T-helper 2 cell (primary cell): ENCODE measurements at regions not wholly inside any gene's neighbourhood (a gene's known extent, or its start where the extent isn't known, plus 50 kb on each side); places are given as distances from the start of the nearest gene placed in this dataset.
"Not testable (repeated sequence)": the region's sequence is repeated elsewhere in the genome, so short reads cannot be mapped to it uniquely, and the experiment has no call there.

Source experiments
- DNase-seq, 5 experiments: peaks; one replicate each; pipeline versions ENCODE4 v3.0.0 to v3.0.0-alpha.2; 2012 to 2022

- DNase-seq = no peak
Observed at GRCh38 chr11:25159341-25159740, 662.5 kb downstream of the LUZP2 start.

DNA sequence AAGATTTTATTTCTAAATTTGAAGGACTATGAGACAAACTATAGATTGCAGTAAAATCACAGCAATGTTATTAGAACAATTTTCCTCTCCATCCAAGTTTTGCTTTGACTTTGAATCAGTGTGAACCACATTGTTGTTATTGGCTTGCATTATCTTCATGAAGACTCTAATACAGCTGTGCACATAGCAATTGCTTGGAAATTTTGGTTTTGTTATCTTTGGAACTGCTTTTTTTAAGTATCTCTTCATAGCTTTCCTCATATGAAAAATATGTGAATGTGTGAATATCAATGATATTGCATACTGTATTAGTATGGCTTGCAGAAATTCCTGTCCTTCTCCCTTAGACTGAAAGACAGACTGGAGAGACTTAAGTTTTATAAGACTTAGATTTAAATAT, 666.6 kb downstream of the LUZP2 start:
- no peak for DNase-seq

DNA sequence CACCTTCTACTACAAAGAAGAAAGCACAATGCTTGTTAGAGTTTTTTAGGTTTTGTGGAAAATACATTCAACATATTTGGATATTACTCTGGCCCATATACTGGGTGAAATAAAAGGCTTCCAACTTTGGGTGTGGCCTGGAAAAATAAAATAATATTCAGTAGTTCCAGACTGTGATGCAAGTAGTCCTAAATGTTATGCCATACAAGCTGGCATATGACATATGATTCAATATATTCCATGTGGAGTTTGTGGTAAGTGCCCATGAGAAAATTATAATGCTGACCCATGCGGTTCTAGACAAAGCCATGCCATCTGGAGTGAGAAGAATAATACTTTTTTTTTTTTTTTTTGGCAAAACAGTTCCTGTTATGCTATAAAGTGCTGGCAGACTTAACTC, 683.3 kb downstream of the LUZP2 start:
- DNase-seq = no peak

- no peak for DNase-seq
Observed at GRCh38 chr11:25183411-25183810, 686.6 kb downstream of the LUZP2 start.

GRCh38 chr11:25197515-25197914, 700.7 kb downstream of the LUZP2 start:
- no peak for DNase-seq

- no peak for DNase-seq
Observed at GRCh38 chr11:25198704-25199103, 701.9 kb downstream of the LUZP2 start.

DNA sequence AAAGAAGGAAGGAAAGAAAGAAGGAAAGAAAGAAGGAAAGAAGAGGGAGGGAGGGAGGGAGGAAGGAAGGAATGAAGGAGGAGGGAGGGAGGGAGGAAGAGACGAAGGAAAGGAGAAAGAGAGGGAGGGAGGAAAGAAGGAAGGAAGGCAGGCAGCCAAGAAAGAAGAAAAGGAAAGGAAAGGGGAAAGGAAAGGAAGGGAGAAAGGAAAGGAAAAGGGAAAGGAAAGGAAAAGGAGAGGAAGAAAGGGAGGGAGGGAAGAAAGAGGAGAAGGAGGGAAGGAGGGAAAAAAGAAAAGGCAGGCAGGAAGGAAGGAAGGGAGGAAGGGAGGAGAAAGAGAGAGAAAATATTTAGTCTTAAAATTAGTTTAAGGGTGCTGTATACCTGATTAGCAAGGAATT, 704.1 kb downstream of the LUZP2 start:
- DNase-seq = no peak

GRCh38 chr11:25206762-25207161, 709.9 kb downstream of the LUZP2 start:
- no peak for DNase-seq

DNA sequence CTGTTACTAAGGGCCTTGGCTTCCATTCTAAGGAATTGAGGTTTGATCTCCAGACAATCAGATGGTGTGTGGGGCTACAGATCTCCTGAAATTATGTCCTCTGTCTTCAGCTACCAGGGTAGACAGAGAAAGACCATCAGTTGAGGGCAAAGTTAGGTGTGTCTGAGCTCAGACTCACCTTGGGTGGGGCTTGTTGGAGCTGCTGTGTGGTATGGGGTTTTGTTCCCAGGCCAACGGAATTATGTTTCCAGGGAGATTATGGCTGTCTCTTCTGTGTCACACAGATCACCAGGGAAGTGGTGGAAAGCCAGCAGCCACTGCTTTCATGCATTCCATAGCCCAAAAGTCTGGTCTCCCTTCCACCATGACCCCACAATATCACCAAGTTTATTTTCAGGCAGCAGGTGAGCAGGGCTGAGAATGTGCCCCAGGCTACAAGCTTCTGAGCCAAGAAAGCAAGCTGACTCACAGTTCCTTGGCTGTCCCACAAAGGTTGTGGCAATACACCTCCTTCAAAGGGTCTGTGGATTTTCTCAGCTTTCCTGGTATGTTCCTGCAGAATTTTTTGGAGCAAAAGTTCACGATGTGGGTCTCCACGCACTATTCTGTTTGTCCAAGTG, 714.9 kb downstream of the LUZP2 start:
- no peak for DNase-seq

GRCh38 chr11:25214535-25215176, 717.8 kb downstream of the LUZP2 start:
- DNase-seq = no peak

GRCh38 chr11:25218036-25218435, 721.2 kb downstream of the LUZP2 start:
- no peak for DNase-seq

DNA sequence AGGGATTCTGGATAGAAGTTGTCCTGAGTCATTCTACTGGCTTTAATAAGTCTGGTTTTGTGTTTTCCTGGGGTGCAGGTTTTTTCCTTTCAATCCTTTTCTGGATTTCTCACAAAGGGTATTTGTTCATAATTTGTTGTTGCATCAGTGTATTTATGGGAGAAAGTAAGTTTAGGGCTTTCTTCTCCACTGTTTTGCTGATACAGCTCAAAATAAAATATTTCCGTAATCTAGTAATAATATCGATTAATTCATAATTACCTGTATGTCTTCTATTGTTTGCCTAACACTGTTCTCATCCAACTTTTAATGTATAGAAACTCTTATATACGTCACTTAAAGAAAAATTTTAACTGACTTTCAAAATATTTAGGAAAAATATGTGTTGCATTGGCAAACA, 728.2 kb downstream of the LUZP2 start:
- DNase-seq = no peak

DNA sequence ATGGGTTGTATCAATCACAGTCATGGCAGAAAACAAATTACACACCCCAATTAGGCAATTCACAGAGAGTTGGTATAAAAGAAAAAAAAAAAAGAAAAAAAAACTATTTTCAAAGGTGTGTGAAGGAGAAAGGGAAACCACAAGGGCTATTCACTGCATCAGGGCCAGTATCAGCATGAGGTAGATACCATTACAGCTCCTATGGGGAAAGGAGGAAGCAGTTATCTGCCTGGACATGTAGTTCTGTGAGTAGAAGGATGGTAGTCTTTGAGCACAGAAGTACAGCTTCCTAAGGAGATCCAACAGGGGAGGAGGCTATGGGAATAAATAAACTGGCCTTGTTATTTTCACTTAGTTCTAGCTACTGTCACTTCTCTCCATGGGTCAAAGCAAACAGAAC, 746.1 kb downstream of the LUZP2 start:
- DNase-seq = no peak

GRCh38 chr11:25244126-25244525, 747.3 kb downstream of the LUZP2 start:
- no peak for DNase-seq

- DNase-seq = no peak
Observed at GRCh38 chr11:25247336-25247735, 750.5 kb downstream of the LUZP2 start.

GRCh38 chr11:25252854-25253253, 756.0 kb downstream of the LUZP2 start:
- DNase-seq = no peak

GRCh38 chr11:25263861-25264260, 767.0 kb downstream of the LUZP2 start:
- DNase-seq = not testable (repeated sequence)

GRCh38 chr11:25271301-25271700, 774.4 kb downstream of the LUZP2 start:
- no peak for DNase-seq

GRCh38 chr11:25272214-25272613, 775.4 kb downstream of the LUZP2 start:
- DNase-seq = no peak

- DNase-seq = not testable (repeated sequence)
Observed at GRCh38 chr11:25280821-25281220, 784.0 kb downstream of the LUZP2 start.

GRCh38 chr11:25293166-25293565, 796.3 kb downstream of the LUZP2 start:
- DNase-seq = no peak

DNA sequence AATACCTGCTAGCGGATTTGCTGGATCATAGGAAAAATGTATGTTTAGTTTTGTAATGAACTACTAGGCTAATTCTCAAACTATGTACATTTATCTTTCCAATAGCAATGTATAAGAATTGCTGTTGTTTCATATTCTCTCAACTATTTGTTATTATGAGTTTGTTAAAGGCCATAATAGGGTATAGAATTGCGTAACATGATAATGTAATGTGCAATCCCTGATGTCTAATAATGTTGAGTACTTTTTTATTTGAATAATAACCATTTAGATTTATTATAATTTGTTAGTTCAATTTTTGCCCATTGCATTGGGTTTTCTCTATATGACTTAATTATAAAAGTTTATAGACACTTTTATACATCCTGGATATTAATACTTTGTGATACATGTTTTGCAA, 801.6 kb downstream of the LUZP2 start:
- DNase-seq = no peak

- DNase-seq = no peak
Observed at GRCh38 chr11:25309818-25310217, 813.0 kb downstream of the LUZP2 start.

GRCh38 chr11:25317216-25317615, 820.4 kb downstream of the LUZP2 start:
- DNase-seq = no peak

- no peak for DNase-seq
Observed at GRCh38 chr11:25319127-25319526, 822.3 kb downstream of the LUZP2 start.
